ACHN (cell line): ENCODE measurements at regions not wholly inside any gene's neighbourhood (a gene's known extent, or its start where the extent isn't known, plus 50 kb on each side); places are given as distances from the start of the nearest gene placed in this dataset.

ENCODE experiments used
- DNase-seq: peaks from one replicate; pipeline ENCODE4 v3.0.0-alpha.2; 2015
- in situ Hi-C: cut with HindIII; loops from 2 replicates; pipeline ENCODE4 v1.10.0; 2017; ENCODE audit warnings: low sequenced_read_pairs, low pct_ligation_motif_present, low pct_unique_long_range_greater_than_20kb

- in situ Hi-C loops = no loop called here
- DNase-seq = no peak
These were observed 407.8 kb upstream of the RGS6 start for GRCh38 chr14:71524320-71524982.

- DNase-seq = no peak
- in situ Hi-C loops = no loop called here
These were observed 406.5 kb upstream of the RGS6 start for GRCh38 chr14:71525663-71526221.

- no peak for DNase-seq
- in situ Hi-C loops = no loop called here
These were observed 405.8 kb upstream of the RGS6 start for GRCh38 chr14:71526388-71526787.

GRCh38 chr14:71527838-71528237, 404.4 kb upstream of the RGS6 start:
- in situ Hi-C loops = no loop called here
- DNase-seq = no peak

- in situ Hi-C loops = no loop called here
- DNase-seq = no peak
These were observed 402.4 kb upstream of the RGS6 start for GRCh38 chr14:71529848-71530247.

- in situ Hi-C loops = no loop called here
- DNase-seq = no peak
These were observed 399.9 kb upstream of the RGS6 start for GRCh38 chr14:71532344-71532743.

GRCh38 chr14:71532790-71533189, 399.4 kb upstream of the RGS6 start:
- in situ Hi-C loops = no loop called here

GRCh38 chr14:71533390-71533789, 398.8 kb upstream of the RGS6 start:
- DNase-seq = no peak
- in situ Hi-C loops = no loop called here

More at GRCh38 chr14:71532790-71533189, 399.4 kb upstream of the RGS6 start:
- no peak for DNase-seq

- DNase-seq = no peak
- in situ Hi-C loops = no loop called here
These were observed 398.4 kb upstream of the RGS6 start for GRCh38 chr14:71533800-71534199.

- in situ Hi-C loops = no loop called here
- no peak for DNase-seq
These were observed 397.7 kb upstream of the RGS6 start for GRCh38 chr14:71534506-71534905.

GRCh38 chr14:71536015-71536740, 396.1 kb upstream of the RGS6 start:
- in situ Hi-C loops = no loop called here
- no peak for DNase-seq

GRCh38 chr14:71536927-71537772, 395.1 kb upstream of the RGS6 start:
- in situ Hi-C loops = no loop called here

GRCh38 chr14:71538288-71538687, 393.9 kb upstream of the RGS6 start:
- in situ Hi-C loops = no loop called here
- no peak for DNase-seq

More at GRCh38 chr14:71536927-71537772, 395.1 kb upstream of the RGS6 start:
- no peak for DNase-seq

- in situ Hi-C loops = no loop called here
- no peak for DNase-seq
These were observed 393.1 kb upstream of the RGS6 start for GRCh38 chr14:71538938-71539649.

- in situ Hi-C loops = no loop called here
These were observed 392.5 kb upstream of the RGS6 start for GRCh38 chr14:71539650-71540285.

GRCh38 chr14:71541271-71541670, 391.0 kb upstream of the RGS6 start:
- DNase-seq = no peak
- in situ Hi-C loops = no loop called here

More at GRCh38 chr14:71539650-71540285, 392.5 kb upstream of the RGS6 start:
- no peak for DNase-seq

- no peak for DNase-seq
- in situ Hi-C loops = no loop called here
These were observed 390.1 kb upstream of the RGS6 start for GRCh38 chr14:71541973-71542690.
